GM13977 (cell line): ENCODE measurements at regions not wholly inside any gene's neighbourhood (a gene's known extent, or its start where the extent isn't known, plus 50 kb on each side); places are given as distances from the start of the nearest gene placed in this dataset.
A peak's percentile ranks its signal among the peaks of the same experiment; 100 is the strongest.
"Not testable (repeated sequence)": the region's sequence is repeated elsewhere in the genome, so short reads cannot be mapped to it uniquely, and the experiment has no call there.

Experiments
- DNase-seq: peaks from one replicate; pipeline ENCODE4 v3.0.0; 2012; ENCODE audit warnings: low spot score
- in situ Hi-C: fragments of 300-500 bp; cut with MboI; formaldehyde crosslinking; loops from one replicate; pipeline ENCODE4 v1.12.0; 2022; ENCODE audit warnings: low sequenced_read_pairs, low pct_unique_long_range_greater_than_20kb, mixed read lengths, inconsistent platforms; ENCODE audit not compliant: unreplicated experiment
- TF ChIP-seq, protein P1 (sequence below): IDR thresholded peaks from 2 replicates; pipeline ENCODE4 v1.5.1; 2012; ENCODE audit warnings: mild to moderate bottlenecking, control low read depth; ENCODE audit not compliant: insufficient read depth; ENCODE audit errors: extremely low read depth, missing control alignments

DNA sequence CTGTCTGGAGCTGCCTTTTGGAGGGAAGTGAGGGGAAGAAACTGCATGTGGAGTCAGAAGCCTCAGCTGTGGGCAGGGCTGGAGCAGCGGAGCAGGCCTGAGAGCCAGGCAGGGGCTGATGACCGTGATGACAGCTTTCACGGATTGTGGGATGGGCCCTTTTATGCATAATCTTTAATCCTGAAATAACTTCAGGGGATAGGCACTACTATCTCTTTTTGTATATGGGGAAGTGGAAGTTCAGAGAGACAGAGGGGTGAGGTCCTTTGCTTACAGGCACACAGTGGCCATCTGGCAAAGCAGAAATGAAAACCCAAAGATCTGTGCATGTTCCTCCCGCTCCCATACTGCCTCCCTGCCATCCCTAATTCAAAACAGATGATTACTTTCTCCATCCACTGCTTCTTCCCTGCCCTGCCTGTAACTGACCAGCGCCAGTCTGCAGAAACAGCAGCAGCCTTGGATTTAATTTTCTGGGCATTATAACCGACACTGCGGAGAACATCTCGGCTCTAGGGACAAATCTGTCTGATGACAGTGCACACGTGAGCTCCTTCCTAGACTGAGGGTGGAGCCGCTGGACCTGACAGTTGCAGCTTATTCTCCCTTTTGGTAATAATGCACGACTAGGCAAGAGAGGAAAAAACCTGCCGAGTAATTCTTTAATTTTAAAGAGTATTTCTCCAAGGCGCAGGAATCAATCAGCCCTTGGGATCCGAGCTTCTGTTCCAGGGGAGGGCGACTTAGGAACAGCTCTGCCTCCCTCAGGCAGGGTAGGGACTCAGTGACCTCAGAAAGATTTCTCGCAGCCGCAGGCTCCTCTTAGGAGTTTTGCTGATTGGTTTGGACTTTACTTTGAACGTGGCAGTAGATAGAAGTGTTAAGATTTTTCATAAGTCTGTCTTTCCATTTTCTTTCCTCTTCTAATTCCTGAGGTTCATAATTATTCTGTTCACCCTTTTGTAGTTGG lies 95.4 kb downstream of the UTP18 start:
- in situ Hi-C loops, result no loop called here
- DNase-seq, result no peak
- TF ChIP-seq, protein P1, sequence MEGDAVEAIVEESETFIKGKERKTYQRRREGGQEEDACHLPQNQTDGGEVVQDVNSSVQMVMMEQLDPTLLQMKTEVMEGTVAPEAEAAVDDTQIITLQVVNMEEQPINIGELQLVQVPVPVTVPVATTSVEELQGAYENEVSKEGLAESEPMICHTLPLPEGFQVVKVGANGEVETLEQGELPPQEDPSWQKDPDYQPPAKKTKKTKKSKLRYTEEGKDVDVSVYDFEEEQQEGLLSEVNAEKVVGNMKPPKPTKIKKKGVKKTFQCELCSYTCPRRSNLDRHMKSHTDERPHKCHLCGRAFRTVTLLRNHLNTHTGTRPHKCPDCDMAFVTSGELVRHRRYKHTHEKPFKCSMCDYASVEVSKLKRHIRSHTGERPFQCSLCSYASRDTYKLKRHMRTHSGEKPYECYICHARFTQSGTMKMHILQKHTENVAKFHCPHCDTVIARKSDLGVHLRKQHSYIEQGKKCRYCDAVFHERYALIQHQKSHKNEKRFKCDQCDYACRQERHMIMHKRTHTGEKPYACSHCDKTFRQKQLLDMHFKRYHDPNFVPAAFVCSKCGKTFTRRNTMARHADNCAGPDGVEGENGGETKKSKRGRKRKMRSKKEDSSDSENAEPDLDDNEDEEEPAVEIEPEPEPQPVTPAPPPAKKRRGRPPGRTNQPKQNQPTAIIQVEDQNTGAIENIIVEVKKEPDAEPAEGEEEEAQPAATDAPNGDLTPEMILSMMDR, result no peak

DNA sequence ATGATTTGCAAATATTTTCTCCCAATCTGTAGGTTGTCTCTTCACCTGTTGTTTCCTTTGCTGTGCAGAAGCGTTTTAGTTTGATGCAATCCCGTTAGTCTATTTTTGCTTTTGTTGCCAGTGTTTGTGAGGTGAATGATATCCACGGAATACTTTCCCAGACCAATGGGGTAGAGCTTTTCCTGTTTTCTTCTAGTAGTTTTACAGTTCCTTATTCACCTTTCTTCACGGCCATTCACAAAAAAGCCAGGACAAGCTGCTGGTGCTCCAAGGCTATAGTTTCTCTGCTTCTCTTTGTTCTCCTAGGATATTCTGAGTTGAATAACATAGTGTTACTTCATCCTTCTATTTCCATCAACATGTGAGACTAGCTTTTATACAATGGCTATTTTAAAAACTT lies 98.7 kb downstream of the UTP18 start:
- TF ChIP-seq, protein P1, result no peak
- DNase-seq, result no peak
- in situ Hi-C loops, result no loop called here

DNA sequence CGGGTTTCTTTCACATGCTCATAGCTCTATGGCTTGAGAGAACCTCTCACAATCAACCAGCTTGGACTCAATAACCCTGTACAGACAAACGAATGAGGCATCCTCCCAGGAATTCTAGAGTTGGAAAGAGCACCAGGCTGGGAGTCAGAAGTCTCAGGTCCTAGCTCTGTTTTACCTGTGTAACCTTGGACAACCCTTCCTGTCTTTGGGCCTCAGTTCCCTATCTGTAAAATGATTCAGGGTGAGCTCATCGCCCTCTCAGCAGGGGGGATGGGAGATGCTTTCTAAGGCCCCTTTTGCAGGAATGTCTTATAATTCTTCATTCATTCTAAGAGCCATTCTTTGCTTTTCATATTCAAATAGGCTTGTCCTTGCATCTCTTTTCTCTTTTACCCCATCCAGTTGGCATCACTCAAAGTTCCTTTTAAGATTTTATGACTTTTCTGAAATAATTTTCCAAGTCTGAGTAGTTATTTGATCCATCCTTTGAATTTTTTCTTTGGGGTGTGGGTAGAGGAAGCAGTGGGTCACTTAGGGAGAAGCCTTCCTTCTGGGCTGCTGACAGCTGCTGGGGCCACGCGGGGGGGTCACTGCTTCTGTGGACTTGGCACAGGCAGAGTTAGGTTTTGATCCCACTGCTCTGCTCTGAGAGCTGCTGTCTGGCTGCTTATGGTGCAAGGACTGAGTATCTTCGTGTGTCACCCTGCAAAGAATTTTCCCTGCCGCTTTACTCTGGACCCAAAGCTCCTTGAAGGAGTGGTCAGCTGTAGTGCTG lies 102.7 kb downstream of the UTP18 start:
- TF ChIP-seq, protein P1, result no peak
- in situ Hi-C loops, result no loop called here
- no peak for DNase-seq

DNA sequence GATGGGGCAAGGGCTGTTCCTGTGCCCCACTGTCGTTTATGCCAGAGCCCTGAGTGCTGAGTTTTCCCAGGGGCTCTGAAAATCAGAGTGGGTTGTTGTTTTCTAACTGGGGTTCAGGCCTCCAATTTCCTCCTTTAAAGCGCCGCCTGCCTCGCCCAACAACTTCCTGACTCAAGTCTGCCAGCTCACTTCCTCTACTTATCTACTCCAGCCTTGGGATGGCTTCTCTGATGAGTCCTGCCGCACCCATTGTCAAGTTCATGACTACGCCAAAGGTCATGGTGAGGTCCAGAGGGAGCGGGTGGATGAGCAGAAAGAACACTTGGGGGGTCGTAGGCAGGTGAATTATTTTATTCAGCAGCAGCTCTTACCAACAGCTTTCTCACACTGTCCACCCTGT lies 104.7 kb downstream of the UTP18 start:
- no peak for DNase-seq

DNA sequence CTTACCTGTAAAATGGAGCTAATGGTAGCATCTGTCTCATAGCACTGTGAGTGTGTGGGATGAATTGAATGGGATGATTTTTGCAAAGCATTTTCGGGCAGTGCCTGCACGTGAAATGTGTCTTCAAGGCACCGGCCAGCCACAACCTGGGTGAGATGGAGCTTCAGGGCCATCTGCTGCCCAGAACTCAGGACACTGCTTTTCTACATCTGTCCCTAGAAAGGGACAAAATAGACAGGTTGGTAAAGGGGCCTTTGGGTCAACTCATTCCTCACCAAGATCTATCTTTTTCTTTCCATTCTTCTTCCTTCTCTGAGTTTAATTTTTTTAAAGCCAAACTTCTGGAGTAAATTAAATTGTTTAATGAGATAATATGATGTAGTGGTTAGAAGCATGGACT lies 106.5 kb downstream of the UTP18 start:
- TF ChIP-seq, protein P1, result no peak
- no peak for DNase-seq
- in situ Hi-C loops, result no loop called here

More for the DNA sequence above, 104.7 kb downstream of the UTP18 start:
- in situ Hi-C loops, result no loop called here
- TF ChIP-seq, protein P1, result no peak

DNA sequence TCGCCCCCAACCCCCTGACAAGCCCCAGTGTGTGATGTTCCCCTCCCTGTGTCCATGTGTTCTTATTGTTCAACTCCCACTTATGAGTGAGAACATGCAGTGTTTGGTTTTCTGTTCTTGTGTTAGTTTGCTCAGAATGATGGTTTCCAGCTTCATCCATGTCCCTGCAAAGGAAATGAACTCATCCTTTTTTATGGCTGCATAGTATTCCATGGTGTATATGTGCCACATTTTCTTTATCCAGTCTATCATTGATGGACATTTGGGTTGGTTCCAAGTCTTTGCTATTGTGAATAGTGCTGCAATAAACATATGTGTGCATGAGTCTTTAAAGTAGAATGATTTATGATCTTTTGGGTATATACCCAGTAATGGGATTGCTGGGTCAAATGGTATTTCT lies 107.5 kb downstream of the UTP18 start:
- DNase-seq, in situ Hi-C loops: not testable (repeated sequence)

DNA sequence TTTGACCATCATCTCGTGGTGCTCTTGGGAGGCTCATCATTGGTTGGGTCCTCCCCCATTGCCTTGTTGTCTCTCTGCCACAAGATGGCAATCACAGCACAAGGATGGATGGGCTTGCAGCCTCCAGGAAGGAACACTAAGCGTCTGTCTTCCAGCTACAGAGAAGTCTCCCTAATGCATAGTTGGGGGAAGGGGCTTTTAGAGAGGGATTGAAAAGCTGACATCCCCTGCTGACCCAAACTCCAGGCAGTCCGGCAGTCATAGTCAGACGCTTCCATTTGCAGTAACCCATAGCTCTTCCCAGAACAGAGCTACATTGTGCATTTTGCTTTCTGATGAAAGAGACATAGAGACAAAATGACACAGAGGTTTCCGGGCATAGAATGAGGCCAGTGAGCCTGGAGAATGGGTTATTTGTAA lies 111.4 kb downstream of the UTP18 start:
- in situ Hi-C loops, result no loop called here
- TF ChIP-seq, protein P1, result peak; percentile 44

More for the DNA sequence above, 111.4 kb downstream of the UTP18 start:
- DNase-seq, result peak; percentile 48
